ENCODE measurements at regions not wholly inside any gene's neighbourhood (a gene's known extent, or its start where the extent isn't known, plus 50 kb on each side); places are given as distances from the start of the nearest gene placed in this dataset.

DNA sequence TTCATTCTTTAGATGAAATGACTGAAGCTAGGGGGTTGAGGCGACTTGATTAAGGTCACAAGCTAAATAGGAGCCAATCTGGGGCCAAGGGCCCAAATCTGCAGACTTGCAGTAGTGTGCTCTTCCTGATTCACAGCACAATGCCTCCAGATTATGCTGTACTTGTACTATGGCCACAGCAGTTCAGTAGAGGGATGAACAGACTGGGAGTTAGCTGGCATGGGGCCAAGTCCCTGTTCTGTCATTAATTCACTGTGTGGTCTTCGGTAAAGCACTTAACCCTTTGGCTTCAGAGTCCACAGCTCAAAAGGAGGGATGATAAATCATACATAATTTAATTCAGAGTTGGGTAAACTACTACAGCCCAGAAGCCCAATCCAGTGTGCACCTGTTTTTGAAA lies 196.8 kb downstream of the XPNPEP1 start:
- TF ChIP-seq, protein P1, sequence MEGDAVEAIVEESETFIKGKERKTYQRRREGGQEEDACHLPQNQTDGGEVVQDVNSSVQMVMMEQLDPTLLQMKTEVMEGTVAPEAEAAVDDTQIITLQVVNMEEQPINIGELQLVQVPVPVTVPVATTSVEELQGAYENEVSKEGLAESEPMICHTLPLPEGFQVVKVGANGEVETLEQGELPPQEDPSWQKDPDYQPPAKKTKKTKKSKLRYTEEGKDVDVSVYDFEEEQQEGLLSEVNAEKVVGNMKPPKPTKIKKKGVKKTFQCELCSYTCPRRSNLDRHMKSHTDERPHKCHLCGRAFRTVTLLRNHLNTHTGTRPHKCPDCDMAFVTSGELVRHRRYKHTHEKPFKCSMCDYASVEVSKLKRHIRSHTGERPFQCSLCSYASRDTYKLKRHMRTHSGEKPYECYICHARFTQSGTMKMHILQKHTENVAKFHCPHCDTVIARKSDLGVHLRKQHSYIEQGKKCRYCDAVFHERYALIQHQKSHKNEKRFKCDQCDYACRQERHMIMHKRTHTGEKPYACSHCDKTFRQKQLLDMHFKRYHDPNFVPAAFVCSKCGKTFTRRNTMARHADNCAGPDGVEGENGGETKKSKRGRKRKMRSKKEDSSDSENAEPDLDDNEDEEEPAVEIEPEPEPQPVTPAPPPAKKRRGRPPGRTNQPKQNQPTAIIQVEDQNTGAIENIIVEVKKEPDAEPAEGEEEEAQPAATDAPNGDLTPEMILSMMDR (IDR thresholded peaks at IDR 0.05; ENCODE audit: low read length), result no peak
- TF ChIP-seq EZH2 (IDR thresholded peaks at IDR 0.05; ENCODE audit: borderline replicate concordance, low read length), result no peak

Measured in OCI-LY1 (cell line).